HG03135 (cell line): ENCODE measurements at regions not wholly inside any gene's neighbourhood (a gene's known extent, or its start where the extent isn't known, plus 50 kb on each side); places are given as distances from the start of the nearest gene placed in this dataset.
"Not testable (repeated sequence)": the region's sequence is repeated elsewhere in the genome, so short reads cannot be mapped to it uniquely, and the experiment has no call there.

Experiments used
- ATAC-seq: cut with Tn5 transposase; IDR thresholded peaks from one replicate; pipeline ENCODE4 v1.9.1; 2021; ENCODE audit warnings: mild to moderate bottlenecking, moderate library complexity; ENCODE audit not compliant: unreplicated experiment

- no peak for ATAC-seq
These were observed 547.2 kb downstream of the ANKRD7 start for GRCh38 chr7:118771672-118772071.

GRCh38 chr7:118777308-118777707 lies 552.8 kb downstream of the ANKRD7 start:
- ATAC-seq: no peak

GRCh38 chr7:118792682-118793081 lies 568.2 kb downstream of the ANKRD7 start:
- no peak for ATAC-seq

- ATAC-seq: no peak
These were observed 569.1 kb downstream of the ANKRD7 start for GRCh38 chr7:118793582-118793981.

- no peak for ATAC-seq
These were observed 569.9 kb downstream of the ANKRD7 start for GRCh38 chr7:118794419-118794818.

GRCh38 chr7:118801366-118801765 lies 576.9 kb downstream of the ANKRD7 start:
- ATAC-seq: no peak

- no peak for ATAC-seq
These were observed 578.2 kb downstream of the ANKRD7 start for GRCh38 chr7:118802726-118803125.

- no peak for ATAC-seq
These were observed 601.7 kb downstream of the ANKRD7 start for GRCh38 chr7:118826246-118826645.

GRCh38 chr7:118836933-118837332 lies 612.4 kb downstream of the ANKRD7 start:
- ATAC-seq: peak; percentile 98

GRCh38 chr7:118839515-118839914 lies 615.0 kb downstream of the ANKRD7 start:
- ATAC-seq: no peak

GRCh38 chr7:118843456-118843855 lies 619.0 kb downstream of the ANKRD7 start:
- no peak for ATAC-seq

- ATAC-seq: no peak
These were observed 620.2 kb downstream of the ANKRD7 start for GRCh38 chr7:118844748-118845147.

GRCh38 chr7:118845791-118846190 lies 621.3 kb downstream of the ANKRD7 start:
- no peak for ATAC-seq

- ATAC-seq: no peak
These were observed 622.5 kb downstream of the ANKRD7 start for GRCh38 chr7:118846977-118847376.

- ATAC-seq: no peak
These were observed 630.8 kb downstream of the ANKRD7 start for GRCh38 chr7:118855290-118855689.

- ATAC-seq: no peak
These were observed 634.2 kb downstream of the ANKRD7 start for GRCh38 chr7:118858651-118859149.

GRCh38 chr7:118861581-118861980 lies 637.1 kb downstream of the ANKRD7 start:
- ATAC-seq: no peak

GRCh38 chr7:118862740-118863139 lies 638.2 kb downstream of the ANKRD7 start:
- ATAC-seq: no peak

- no peak for ATAC-seq
These were observed 639.5 kb downstream of the ANKRD7 start for GRCh38 chr7:118863966-118864365.

GRCh38 chr7:118867860-118868259 lies 643.4 kb downstream of the ANKRD7 start:
- ATAC-seq: no peak

GRCh38 chr7:118869141-118869540 lies 644.6 kb downstream of the ANKRD7 start:
- not testable (repeated sequence) for ATAC-seq

- ATAC-seq: no peak
These were observed 645.7 kb downstream of the ANKRD7 start for GRCh38 chr7:118870187-118870586.

- no peak for ATAC-seq
These were observed 648.1 kb downstream of the ANKRD7 start for GRCh38 chr7:118872568-118872967.
